GM12878 (cell line): ENCODE measurements at regions not wholly inside any gene's neighbourhood (a gene's known extent, or its start where the extent isn't known, plus 50 kb on each side); places are given as distances from the start of the nearest gene placed in this dataset.
"Not testable (repeated sequence)": the region's sequence is repeated elsewhere in the genome, so short reads cannot be mapped to it uniquely, and the experiment has no call there.

Source experiments
- CHD1 ChIP-seq: IDR thresholded peaks from 2 replicates; pipeline ENCODE4 v1.6.1; 2012; ENCODE audit warnings: low read depth, low read length, improper control_type of control experiment
- IRF4 ChIP-seq: IDR thresholded peaks from 2 replicates; pipeline ENCODE4 v1.6.1; 2011; ENCODE audit warnings: low read depth, low read length
- POLR2A ChIP-seq: IDR thresholded peaks from 2 replicates; pipeline ENCODE4 v1.6.1; 2011; ENCODE audit warnings: low read depth, mild to moderate bottlenecking, low read length
- RAD21 ChIP-seq: IDR thresholded peaks from 2 replicates; pipeline ENCODE4 v1.6.1; 2011; ENCODE audit warnings: mild to moderate bottlenecking, low read depth, low read length, moderate library complexity; ENCODE audit not compliant: insufficient read depth
- TF ChIP-seq, protein P1 (sequence below): IDR thresholded peaks from 2 replicates; pipeline ENCODE4 v1.6.1; 2011; ENCODE audit warnings: borderline replicate concordance, low read depth, mild to moderate bottlenecking, moderate library complexity, mixed read lengths, low read length; ENCODE audit not compliant: insufficient read depth; ENCODE audit errors: extremely low read length

DNA sequence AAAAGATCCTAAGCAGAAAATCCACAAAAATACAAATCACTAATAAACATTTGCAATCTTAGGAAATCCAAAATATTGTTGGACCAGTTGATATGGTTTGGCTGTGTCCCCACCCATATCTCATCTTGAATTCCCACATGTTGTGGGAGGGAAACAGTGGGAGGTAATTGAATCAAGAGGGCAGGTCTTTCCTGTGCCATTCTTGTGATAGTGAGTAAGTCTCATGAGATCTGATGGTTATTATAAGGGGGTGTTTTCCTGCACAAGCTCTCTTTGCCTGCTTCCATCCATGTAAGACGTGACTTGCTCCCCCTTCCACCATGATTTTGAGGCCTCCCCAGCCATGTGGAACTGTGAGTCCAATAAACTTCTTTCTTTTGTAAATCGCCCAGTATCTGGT lies 79.2 kb upstream of the CHD1 start:
- TF ChIP-seq, protein P1, sequence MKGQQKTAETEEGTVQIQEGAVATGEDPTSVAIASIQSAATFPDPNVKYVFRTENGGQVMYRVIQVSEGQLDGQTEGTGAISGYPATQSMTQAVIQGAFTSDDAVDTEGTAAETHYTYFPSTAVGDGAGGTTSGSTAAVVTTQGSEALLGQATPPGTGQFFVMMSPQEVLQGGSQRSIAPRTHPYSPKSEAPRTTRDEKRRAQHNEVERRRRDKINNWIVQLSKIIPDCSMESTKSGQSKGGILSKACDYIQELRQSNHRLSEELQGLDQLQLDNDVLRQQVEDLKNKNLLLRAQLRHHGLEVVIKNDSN = not testable (repeated sequence)
- not testable (repeated sequence) for TF ChIP-seq CHD1, RAD21, IRF4, POLR2A
